ENCODE measurements at regions not wholly inside any gene's neighbourhood (a gene's known extent, or its start where the extent isn't known, plus 50 kb on each side); places are given as distances from the start of the nearest gene placed in this dataset.

DNA sequence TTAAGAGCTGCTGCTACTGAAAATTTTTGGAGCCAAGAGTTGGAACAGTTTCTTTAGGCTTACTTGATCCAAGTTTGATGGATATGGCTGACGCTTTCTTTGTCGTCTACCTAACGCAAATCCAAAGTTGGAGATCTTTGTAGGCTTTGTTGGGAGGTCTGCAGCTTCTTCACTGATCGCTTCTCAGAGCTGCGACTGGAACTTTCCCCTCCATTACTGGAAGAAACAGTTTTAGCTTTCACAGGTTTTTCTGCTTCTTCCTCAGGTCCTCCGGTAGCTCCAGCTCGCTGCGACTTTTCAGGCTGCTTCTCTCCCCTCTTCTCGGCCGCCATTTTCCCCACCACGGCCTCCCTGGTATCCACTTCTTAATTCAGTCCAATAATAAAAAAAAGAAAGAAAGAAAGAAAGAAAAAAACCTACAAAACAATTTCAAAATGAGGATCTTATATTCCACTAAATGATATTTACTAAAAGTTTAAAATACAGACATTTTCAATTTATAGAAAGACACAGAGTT lies 178.1 kb upstream of the HMGA2 start:
- no peak for TF ChIP-seq CTCF (IDR thresholded peaks at IDR 0.05)
- TF ChIP-seq POLR2A (IDR thresholded peaks at IDR 0.05) = no peak
